HG02981 (cell line): ENCODE measurements at regions not wholly inside any gene's neighbourhood (a gene's known extent, or its start where the extent isn't known, plus 50 kb on each side); places are given as distances from the start of the nearest gene placed in this dataset.
"Not testable (repeated sequence)": the region's sequence is repeated elsewhere in the genome, so short reads cannot be mapped to it uniquely, and the experiment has no call there.

Experiments
- ATAC-seq: cut with Tn5 transposase; IDR thresholded peaks from one replicate; pipeline ENCODE4 v1.9.1; 2021; ENCODE audit warnings: mild to moderate bottlenecking, moderate library complexity; ENCODE audit not compliant: unreplicated experiment

- not testable (repeated sequence) for ATAC-seq
These were observed 269.9 kb upstream of the NREP start for GRCh38 chr5:112026879-112027278.

DNA sequence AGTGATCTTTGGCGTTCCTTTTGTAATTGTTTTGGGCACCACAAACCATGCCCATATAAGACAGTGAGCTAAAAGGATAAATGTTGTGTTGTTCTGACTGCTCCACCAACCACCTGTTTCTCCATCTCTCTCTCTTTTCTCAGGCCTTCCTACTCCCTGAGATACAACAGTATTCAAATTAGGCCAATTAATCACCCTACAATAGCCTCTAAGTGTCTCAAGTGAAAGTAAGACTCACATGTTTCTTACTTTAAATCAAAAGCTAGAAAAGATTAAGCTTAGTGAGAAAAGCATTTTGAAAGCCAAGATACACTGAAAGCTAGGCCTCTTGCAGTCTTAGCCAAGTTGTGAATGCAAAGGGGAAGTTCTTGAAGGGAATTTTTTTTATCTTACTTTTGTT is 268.8 kb upstream of the NREP start:
- peak; percentile 84 for ATAC-seq

DNA sequence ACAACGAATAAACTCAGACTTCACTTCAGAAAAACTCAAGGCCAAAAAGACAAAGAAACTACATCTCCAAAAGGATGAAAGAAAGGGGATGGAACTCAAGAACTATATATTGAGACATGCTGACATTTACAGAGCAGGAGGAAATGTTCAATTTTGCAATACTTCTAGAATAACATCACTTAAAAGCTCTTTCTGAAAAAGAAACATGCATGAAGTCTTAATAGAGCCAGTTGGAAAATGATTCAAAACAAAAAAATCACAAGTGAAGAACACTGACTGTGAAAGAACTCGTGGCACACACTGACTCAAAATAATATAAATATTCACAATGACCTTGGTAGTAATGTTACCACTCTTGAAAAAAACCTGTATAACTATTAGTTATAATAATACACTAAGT is 267.8 kb upstream of the NREP start:
- ATAC-seq: no peak

- ATAC-seq: no peak
These were observed 267.2 kb upstream of the NREP start for GRCh38 chr5:112024221-112024620.

DNA sequence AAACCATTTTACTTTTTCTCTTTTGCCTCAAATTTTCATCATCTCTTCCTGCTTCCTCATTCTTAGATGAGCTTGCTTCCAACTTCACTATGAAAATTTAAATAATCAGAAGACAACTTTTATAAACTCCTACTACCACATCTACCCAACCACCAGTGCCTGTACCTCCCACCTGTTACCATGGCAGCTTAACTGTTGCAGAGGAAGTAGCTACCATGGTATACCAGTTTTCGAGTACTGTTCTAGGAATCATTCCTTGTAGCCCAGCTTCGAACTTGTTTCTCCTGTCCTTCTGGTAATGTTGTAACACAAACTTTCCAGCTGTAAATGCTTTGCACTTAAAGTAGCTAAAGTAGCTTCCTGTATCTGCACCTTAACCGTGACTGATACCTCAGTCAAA is 266.8 kb upstream of the NREP start:
- no peak for ATAC-seq

DNA sequence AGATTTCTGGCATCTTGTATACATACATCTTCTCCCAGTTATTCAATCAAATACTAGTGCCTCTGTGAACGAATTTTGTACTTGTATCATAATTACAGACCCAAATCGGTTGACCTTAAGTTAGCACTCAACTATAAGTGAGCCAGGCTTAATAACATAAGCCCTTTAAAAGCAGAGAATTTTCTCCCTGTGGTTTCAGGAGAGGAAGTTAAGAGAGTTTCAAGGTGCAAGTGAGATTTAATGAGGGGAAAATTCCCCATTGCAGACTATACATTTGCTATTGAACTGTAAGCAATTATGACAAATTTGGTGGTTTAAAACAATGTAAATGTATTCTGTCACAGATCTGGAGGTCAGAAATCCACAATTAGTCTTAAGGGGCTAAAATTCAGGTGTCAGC is 261.9 kb upstream of the NREP start:
- ATAC-seq: no peak

DNA sequence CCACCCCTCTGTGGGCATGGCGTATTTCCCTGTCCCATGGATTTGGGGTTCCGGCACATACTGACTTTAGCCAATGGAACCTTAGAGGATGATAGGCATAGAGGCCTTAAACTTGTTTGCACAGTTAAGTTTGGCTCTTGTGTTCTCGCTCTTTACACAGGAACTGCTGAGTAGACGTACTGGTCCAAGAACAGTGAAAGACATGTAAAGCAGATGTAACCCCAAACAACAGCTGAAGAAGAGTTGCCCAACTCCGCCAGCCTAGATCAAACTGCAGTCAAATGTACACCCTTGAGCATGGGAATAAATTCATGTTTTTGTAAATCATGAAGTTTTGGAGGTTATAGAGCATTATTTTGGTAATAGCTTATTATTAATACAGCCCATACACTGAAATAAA is 260.0 kb upstream of the NREP start:
- no peak for ATAC-seq

- ATAC-seq: no peak
These were observed 257.9 kb upstream of the NREP start for GRCh38 chr5:112014783-112015395.

- no peak for ATAC-seq
These were observed 256.7 kb upstream of the NREP start for GRCh38 chr5:112013660-112014059.

DNA sequence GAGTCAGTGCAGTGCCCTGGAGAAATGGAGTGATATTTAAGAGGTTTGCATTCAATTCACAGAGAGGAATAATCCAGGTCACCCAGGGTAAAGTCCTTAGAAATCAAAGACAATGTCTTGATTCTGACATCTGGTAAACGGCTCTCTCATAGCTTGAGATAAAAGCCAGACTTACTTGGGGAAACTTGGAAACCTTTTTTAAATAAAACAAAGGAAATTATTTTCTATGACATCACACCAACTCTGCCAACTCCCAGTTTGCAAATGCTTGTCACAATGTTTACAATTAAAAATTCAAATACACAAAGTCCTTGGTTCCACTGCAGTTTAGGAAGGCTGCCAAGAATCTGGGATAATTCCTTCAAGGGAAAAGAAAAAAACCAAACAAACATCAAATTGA is 255.1 kb upstream of the NREP start:
- no peak for ATAC-seq

- no peak for ATAC-seq
These were observed 253.5 kb upstream of the NREP start for GRCh38 chr5:112010475-112010874.

GRCh38 chr5:112006721-112007120 is 249.7 kb upstream of the NREP start:
- ATAC-seq: no peak

DNA sequence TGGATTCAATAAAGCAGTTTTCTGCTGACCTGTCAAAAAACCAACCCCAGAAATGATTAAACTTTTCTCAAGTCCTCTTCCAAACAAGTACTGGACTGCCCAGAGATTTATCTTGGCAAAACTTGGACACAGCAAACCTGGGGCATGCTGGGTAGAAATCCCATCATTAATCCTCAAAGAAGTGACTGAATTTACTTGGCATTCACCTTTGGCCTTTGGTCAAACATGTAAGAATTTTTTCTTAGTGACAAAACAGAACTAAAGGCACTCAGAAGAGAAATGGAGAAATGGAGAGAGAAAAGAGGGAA is 248.6 kb upstream of the NREP start:
- no peak for ATAC-seq

- ATAC-seq: peak; percentile 95
These were observed 248.1 kb upstream of the NREP start for GRCh38 chr5:112004867-112005622.

DNA sequence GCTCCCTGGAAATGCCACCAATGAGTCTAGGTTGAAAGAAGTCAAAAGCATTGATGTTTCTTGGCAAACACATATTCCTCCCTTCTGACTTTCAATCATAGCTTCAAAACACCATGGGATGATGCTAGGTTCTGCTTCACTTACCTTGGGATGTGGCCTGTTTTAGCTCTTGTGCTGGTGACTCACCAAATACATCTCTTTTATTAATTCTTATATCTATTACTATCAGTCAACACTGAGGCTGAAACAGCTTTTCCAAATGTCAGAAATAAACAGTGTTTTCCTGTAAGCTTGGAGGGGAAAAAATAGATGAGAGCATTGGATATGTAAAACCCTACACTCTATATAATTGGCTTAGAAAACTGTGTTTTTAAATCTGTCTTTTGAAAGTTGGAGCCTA is 245.4 kb upstream of the NREP start:
- ATAC-seq: no peak

- ATAC-seq: no peak
These were observed 242.3 kb upstream of the NREP start for GRCh38 chr5:111999286-111999685.

DNA sequence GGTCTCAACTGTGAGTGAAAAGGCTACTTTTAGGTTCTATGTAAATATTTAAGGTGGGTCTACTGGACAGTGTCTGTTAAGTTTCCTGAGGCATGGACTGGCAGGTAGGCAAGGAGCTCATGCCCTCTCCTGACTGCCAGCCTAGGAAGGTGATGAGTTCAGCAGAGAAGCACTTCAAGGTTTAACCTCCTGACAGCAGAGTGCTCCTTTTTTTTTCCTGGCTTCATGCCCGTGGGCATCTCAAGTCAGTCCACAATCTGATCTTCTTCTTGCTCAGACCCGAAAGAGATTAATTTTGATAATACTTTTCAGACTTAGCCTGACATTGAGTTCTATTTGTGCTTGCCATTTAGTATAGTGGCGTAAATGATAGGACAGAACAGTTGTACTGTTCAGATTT is 241.9 kb upstream of the NREP start:
- ATAC-seq: no peak

DNA sequence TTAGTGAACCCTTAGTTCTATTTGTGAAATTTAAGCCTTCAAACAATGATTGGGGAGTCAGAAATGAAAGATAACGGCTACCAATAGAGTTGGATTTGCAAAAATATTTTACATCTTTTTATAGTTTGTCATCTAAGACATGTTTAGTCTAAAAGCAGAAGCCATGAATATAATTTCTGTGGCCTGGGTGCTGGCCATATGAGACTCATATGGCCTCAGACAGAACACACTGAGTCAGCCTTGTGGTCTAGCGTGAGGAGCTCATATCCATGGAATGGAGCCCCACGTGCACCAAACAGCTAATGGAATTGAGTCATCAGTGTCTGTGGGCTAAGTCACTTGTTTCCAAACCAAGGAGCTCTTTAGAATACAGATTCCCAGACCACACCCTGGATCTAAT is 240.7 kb upstream of the NREP start:
- no peak for ATAC-seq

DNA sequence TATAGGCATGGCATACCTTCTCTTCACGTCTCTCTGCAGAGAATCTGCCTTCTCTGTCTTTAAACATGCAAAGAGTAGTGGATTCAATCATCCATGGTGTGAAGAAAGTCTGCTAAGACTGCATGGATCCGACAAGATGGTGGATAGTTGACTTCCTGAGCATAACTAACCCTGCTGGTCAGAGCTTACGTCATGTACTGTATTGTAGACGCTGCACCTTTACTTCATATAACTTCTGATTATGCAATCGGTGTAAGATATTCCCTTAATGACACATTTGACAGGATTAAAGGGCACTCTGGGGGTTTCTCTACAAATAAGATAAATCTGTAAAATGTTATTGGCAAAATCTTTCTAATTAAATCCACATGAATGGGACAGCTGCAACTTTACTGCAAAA is 240.3 kb upstream of the NREP start:
- ATAC-seq: no peak

GRCh38 chr5:111996574-111996973 is 239.6 kb upstream of the NREP start:
- ATAC-seq: peak; percentile 57

GRCh38 chr5:111995701-111996100 is 238.7 kb upstream of the NREP start:
- ATAC-seq: no peak

DNA sequence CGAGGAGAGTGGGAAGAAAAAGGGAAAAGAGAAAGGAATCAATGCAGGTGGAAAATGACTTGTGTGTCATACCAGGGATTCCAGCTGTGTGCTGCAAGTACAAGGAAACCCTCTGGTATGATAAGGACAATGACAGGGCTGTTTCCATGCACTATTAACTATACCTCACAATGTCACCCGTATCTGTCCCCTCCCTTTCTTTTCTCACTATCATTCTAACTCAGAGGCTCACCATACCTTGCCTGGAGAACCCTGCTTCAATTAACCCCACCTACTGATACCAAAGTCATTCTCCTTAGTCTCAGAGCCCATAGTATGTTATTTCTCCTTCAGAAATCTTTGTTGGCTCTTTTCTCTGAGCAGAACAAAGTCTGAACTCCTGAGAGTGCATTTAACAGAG is 236.2 kb upstream of the NREP start:
- peak; percentile 59 for ATAC-seq

DNA sequence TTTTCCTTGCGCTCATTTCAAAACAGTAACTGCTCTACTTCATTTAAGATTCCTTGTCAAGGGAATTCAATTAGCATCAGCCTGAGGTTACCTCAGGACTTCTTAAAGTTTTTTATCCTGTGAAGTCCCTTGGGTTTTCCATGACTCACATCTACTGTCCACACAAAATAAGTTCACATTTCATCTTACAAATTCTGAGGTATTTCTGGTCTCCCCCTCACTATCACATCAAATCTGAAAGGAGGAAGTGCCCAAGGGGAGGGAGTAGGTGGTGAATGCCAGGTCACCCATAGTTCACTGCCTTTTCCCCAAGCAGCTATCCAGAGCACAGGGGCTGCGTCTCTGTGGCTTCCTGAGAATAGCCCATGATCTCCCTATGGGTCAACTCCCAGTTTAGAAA is 227.1 kb upstream of the NREP start:
- peak; percentile 75 for ATAC-seq
